Ascending aorta (tissue), 2 donors: ENCODE measurements at regions not wholly inside any gene's neighbourhood (a gene's known extent, or its start where the extent isn't known, plus 50 kb on each side); places are given as distances from the start of the nearest gene placed in this dataset.

Source experiments
- DNase-seq, 2 donors: peaks; one replicate each; pipeline ENCODE4 v3.0.0-alpha.2; 2019; ENCODE audit warnings: low spot score in 2 of 2
- H3K27ac ChIP-seq, 2 donors: fragments of 200-600 bp; sonication (generic); one replicate each; pipeline ENCODE4 v1.5.1; 2016 to 2017; ENCODE audit warnings: mild to moderate bottlenecking in 1 of 2
- H3K27me3 ChIP-seq: fragments of 200-600 bp; sonication (generic); one replicate; pipeline ENCODE4 v1.5.1; 2017
- H3K36me3 ChIP-seq, 2 donors: fragments of 200-600 bp; sonication (generic); one replicate each; pipeline ENCODE4 v1.5.1; 2016
- H3K4me1 ChIP-seq, 2 donors: fragments of 200-600 bp; sonication (generic); one replicate each; pipeline ENCODE4 v1.5.1; 2016 to 2017; ENCODE audit warnings: mild to moderate bottlenecking in 1 of 2
- H3K4me3 ChIP-seq, 2 donors: fragments of 200-600 bp; sonication (generic); one replicate each; pipeline ENCODE4 v1.5.1; 2016 to 2017; ENCODE audit warnings: mild to moderate bottlenecking in 1 of 2
- H3K9me3 ChIP-seq, 2 donors: fragments of 200-600 bp; sonication (generic); one replicate each; pipeline ENCODE4 v1.5.1; 2016
- CTCF ChIP-seq, 3 experiments: fragments of 200-600 bp in 2 of 3; fragments of 450-650 bp in 1 of 3; sonication (generic) in 2 of 3; IDR thresholded peaks; one replicate each; pipeline ENCODE4 v1.5.1; 2016 to 2019; ENCODE audit warnings: antibody characterized with exemption in 3 of 3, mild to moderate bottlenecking in 1 of 3, moderate library complexity in 1 of 3
- intact Hi-C: fragments of 100-400 bp; cut with DNase I; formaldehyde crosslinking; loops from one replicate; pipeline ENCODE4 v1.15.1; 2023

- no peak for TF ChIP-seq CTCF (IDR thresholded peaks at IDR 0.05)
- Histone ChIP-seq H3K4me3 (no peak overlapping the region), H3K27ac (no peak overlapping the region), H3K9me3 (no peaks in the 10 kb centered on the region), H3K36me3 (no peaks in the 10 kb centered on the region), H3K27me3 (no peaks in the 10 kb centered on the region), H3K4me1 (no peaks in the 10 kb centered on the region)
- no peak for DNase-seq
- intact Hi-C loops = no loop called here
Measured at GRCh38 chr14:87696485-87696884, 296.5 kb downstream of the GALC start.

GRCh38 chr14:87691042-87691881, 301.7 kb downstream of the GALC start:
- no peak for DNase-seq
- Histone ChIP-seq H3K4me1 (no peaks in the 10 kb centered on the region), H3K4me3 (no peak overlapping the region), H3K27ac (no peak overlapping the region), H3K27me3 (no peaks in the 10 kb centered on the region), H3K9me3 (no peaks in the 10 kb centered on the region), H3K36me3 (no peaks in the 10 kb centered on the region)
- TF ChIP-seq CTCF (IDR thresholded peaks at IDR 0.05) = no peak
- intact Hi-C loops = no loop called here

DNA sequence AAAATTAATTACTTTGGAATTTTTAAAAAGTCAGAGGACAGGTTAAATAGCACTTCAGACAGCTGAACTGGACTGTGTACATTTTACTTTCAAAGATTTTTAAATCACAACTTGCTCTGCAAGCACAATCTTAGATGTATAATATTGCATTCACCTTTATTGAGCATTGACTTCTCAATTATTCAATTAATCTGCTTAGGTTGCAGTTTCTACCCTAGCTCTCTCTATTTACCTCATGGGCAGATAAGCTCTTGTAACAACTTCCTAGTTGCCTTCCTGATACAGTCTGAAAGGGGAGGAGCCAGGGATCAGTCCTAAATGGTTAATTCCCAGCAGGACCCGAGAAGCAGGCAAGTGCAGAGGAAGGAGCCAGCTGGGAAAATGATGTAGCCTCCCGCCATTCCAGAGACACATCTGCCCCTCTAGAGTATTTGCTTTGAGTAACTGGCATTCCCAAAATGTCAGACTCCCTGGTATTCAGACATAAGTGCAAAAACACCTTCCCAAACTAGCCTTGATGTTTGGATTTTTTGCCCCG, 302.8 kb downstream of the GALC start:
- no peak for DNase-seq
- H3K27ac ChIP-seq = no peak overlapping the region
- no peak for TF ChIP-seq CTCF (IDR thresholded peaks at IDR 0.05)
- H3K9me3 ChIP-seq = no peaks in the 10 kb centered on the region
- H3K36me3 ChIP-seq = no peaks in the 10 kb centered on the region
- intact Hi-C loops = no loop called here
- no peak overlapping the region for H3K4me3 ChIP-seq
- H3K27me3 ChIP-seq = no peaks in the 10 kb centered on the region
- H3K4me1 ChIP-seq = no peaks in the 10 kb centered on the region

GRCh38 chr14:87688524-87688923, 304.5 kb downstream of the GALC start:
- DNase-seq = no peak
- Histone ChIP-seq H3K9me3 (no peaks in the 10 kb centered on the region), H3K36me3 (no peaks in the 10 kb centered on the region), H3K27me3 (no peaks in the 10 kb centered on the region), H3K4me1 (no peaks in the 10 kb centered on the region), H3K4me3 (no peak overlapping the region), H3K27ac (no peak overlapping the region)
- no peak for TF ChIP-seq CTCF (IDR thresholded peaks at IDR 0.05)
- intact Hi-C loops = no loop called here

- TF ChIP-seq CTCF (IDR thresholded peaks at IDR 0.05) = no peak
- Histone ChIP-seq H3K4me3 (no peak overlapping the region), H3K9me3 (no peaks in the 10 kb centered on the region), H3K4me1 (no peaks in the 10 kb centered on the region), H3K36me3 (no peaks in the 10 kb centered on the region), H3K27me3 (no peaks in the 10 kb centered on the region), H3K27ac (no peak overlapping the region)
- intact Hi-C loops = no loop called here
- no peak for DNase-seq
Measured at GRCh38 chr14:87687420-87687819, 305.6 kb downstream of the GALC start.
